ENCODE measurements at regions not wholly inside any gene's neighbourhood (a gene's known extent, or its start where the extent isn't known, plus 50 kb on each side); places are given as distances from the start of the nearest gene placed in this dataset.

GRCh38 chr10:130558746-130559546, 422.8 kb downstream of the GLRX3 start (continued):
- TF ChIP-seq ZNF462 (CRISPR knock-in tag; IDR thresholded peaks at IDR 0.05) (no peak), ETS1 (IDR thresholded peaks at IDR 0.05) (no peak), JUNB (IDR thresholded peaks at IDR 0.05; ENCODE audit: unreplicated experiment) (no peak), EZH2 (IDR thresholded peaks at IDR 0.05; ENCODE audit: low read depth, unreplicated experiment) (no peak)

- Mint-ChIP-seq H3K9me3 (peaks cover 97% of the 10 kb centered on the region), H3K27ac (no peak overlapping the region), H3K27me3 (ENCODE audit: insufficient read depth, low read depth, poor library complexity) (peaks cover 3% of the 10 kb centered on the region), H3K4me3 (no peak overlapping the region), H3K36me3 (ENCODE audit: low read depth) (peaks cover 57% of the 10 kb centered on the region), H3K4me1 (no peaks in the 10 kb centered on the region)
- no peaks in the 10 kb centered on the region for H4K20me1 ChIP-seq (replicated peaks; ENCODE audit: insufficient read depth)
- H3K4me1 ChIP-seq (ENCODE audit: insufficient read depth) = no peaks in the 10 kb centered on the region
- no peak overlapping the region for H3K4me3 ChIP-seq
- H3K4me2 ChIP-seq = no peak overlapping the region
- no peaks in the 10 kb centered on the region for H3K9me2 ChIP-seq (ENCODE audit: insufficient read depth)
- H3K36me3 ChIP-seq (ENCODE audit: insufficient read depth) = no peaks in the 10 kb centered on the region; the same call in 1 of the 2 replicates
- no peaks in the 10 kb centered on the region for H3K27me3 ChIP-seq (ENCODE audit: insufficient read depth)
- no peaks in the 10 kb centered on the region for H3F3A ChIP-seq (replicated peaks; ENCODE audit: low read depth)
- H3K27ac ChIP-seq (ENCODE audit: low read depth) = no peak overlapping the region
- ATAC-seq = no peak
- DNase-seq (ENCODE audit: low spot score) = no peak
- H2AFZ ChIP-seq = no peak overlapping the region
- no peaks in the 10 kb centered on the region for H3K79me2 ChIP-seq (replicated peaks; ENCODE audit: insufficient read depth)
- no peak for TF ChIP-seq EZH2phosphoT487 (IDR thresholded peaks at IDR 0.05; ENCODE audit: unreplicated experiment)
- no peak for TF ChIP-seq ZNF114 (CRISPR knock-in tag; IDR thresholded peaks at IDR 0.05)
- TF ChIP-seq NANOG (IDR thresholded peaks at IDR 0.05; ENCODE audit: borderline replicate concordance) = no peak
- no peak for TF ChIP-seq CTCF (conservative IDR thresholded peaks at IDR 0.05; ENCODE audit: low read depth in 2 of 2)
- no peak for TF ChIP-seq STAT1 (IDR thresholded peaks at IDR 0.05; ENCODE audit: unreplicated experiment)
- TF ChIP-seq POLR2AphosphoS5 (IDR thresholded peaks at IDR 0.05; ENCODE audit: low read depth) = no peak
- TF ChIP-seq CREB1 (CRISPR knock-in tag; IDR thresholded peaks at IDR 0.05; ENCODE audit: low read depth) = no peak
- no peak for TF ChIP-seq REST (IDR thresholded peaks at IDR 0.05; ENCODE audit: unreplicated experiment)
These were observed 423.3 kb downstream of the GLRX3 start for GRCh38 chr10:130559547-130559880.

Data from GM23338 (cell line).